H1 (cell line): ENCODE measurements at regions not wholly inside any gene's neighbourhood (a gene's known extent, or its start where the extent isn't known, plus 50 kb on each side); places are given as distances from the start of the nearest gene placed in this dataset.

ENCODE experiments used
- CTCF ChIA-PET: fragments of 300-600 bp; sonication (Branson Sonifier 250); formaldehyde crosslinking; loops from one replicate; lab custom pipeline; 2021; ENCODE audit not compliant: partially characterized antibody; lab: Charles Lee
- POLR2A ChIA-PET: fragments of 300-600 bp; sonication (Branson Sonifier 250); formaldehyde crosslinking; loops from one replicate; lab custom pipeline; 2021; ENCODE audit warnings: inconsistent platforms; ENCODE audit not compliant: partially characterized antibody; lab: Charles Lee
- DNase-seq, 2 experiments: peaks; one replicate each; pipeline versions ENCODE4 v3.0.0 to v3.0.0-alpha.2; 2010 to 2022; ENCODE audit warnings: low spot score in 2 of 2, low read depth in 1 of 2, mixed read lengths in 1 of 2
- FAIRE-seq: peaks from 2 replicates; lab custom pipeline; 2011; peaks lifted over from hg19 to GRCh38; lab: Jason Lieb, UNC
- H2AFZ ChIP-seq: 2 replicates; pipeline ENCODE4 v1.8.1; 2012; ENCODE audit warnings: low read length, inconsistent platforms
- H2AK5ac ChIP-seq: 2 replicates; pipeline ENCODE4 v1.6.1; 2013; ENCODE audit warnings: low read depth, low read length
- H2BK120ac ChIP-seq: replicated peaks from 2 replicates; pipeline ENCODE3; 2013; ENCODE audit warnings: low read depth, low read length, inconsistent platforms
- H2BK12ac ChIP-seq: 2 replicates; pipeline ENCODE4 v1.6.1; 2013; ENCODE audit warnings: low read depth, low read length
- H2BK15ac ChIP-seq: 2 replicates; pipeline ENCODE4 v1.6.1; 2013; ENCODE audit warnings: low read length
- H2BK20ac ChIP-seq: 2 replicates; pipeline ENCODE4 v1.6.1; 2013; ENCODE audit warnings: low read length
- H2BK5ac ChIP-seq: 2 replicates; pipeline ENCODE4 v1.6.1; 2013; ENCODE audit warnings: low read depth, low read length
- H3K14ac ChIP-seq: 2 replicates; pipeline ENCODE4 v1.6.1; 2013; ENCODE audit warnings: inconsistent platforms; ENCODE audit not compliant: insufficient read length
- H3K18ac ChIP-seq: 2 replicates; pipeline ENCODE4 v1.6.1; 2013; ENCODE audit warnings: low read length; ENCODE audit errors: extremely low read depth
- H3K23ac ChIP-seq: 2 replicates; pipeline ENCODE4 v1.6.1; 2013; ENCODE audit warnings: inconsistent platforms; ENCODE audit not compliant: insufficient read length
- H3K23me2 ChIP-seq: 2 replicates; pipeline ENCODE4 v1.6.1; 2013; ENCODE audit warnings: low read depth, low read length
- H3K27ac ChIP-seq: 2 replicates; pipeline ENCODE4 v1.6.1; 2011; ENCODE audit warnings: low read depth, low read length, inconsistent platforms
- H3K27me3 ChIP-seq, 4 experiments: replicated peaks in 1 of 4; 1 replicate in 1 of 4; 2 replicates in 3 of 4; pipeline versions ENCODE4 v1.6.1 to v1.8.1; 2011 to 2013; ENCODE audit warnings: low read length in 3 of 4, mild to moderate bottlenecking in 3 of 4, inconsistent platforms in 2 of 4, mixed read lengths in 2 of 4, moderate library complexity in 1 of 4; ENCODE audit not compliant: control insufficient read depth in 3 of 4, insufficient read depth in 3 of 4; ENCODE audit errors: extremely low read depth in 1 of 4
- H3K36me3 ChIP-seq, 4 experiments: 2 replicates each; pipeline versions ENCODE4 v1.6.1 to v1.8.1; 2011 to 2013; ENCODE audit warnings: mild to moderate bottlenecking in 4 of 4, low read length in 3 of 4, moderate library complexity in 2 of 4, control low read depth in 1 of 4, inconsistent platforms in 1 of 4; ENCODE audit not compliant: insufficient read depth in 4 of 4, control insufficient read depth in 2 of 4
- H3K4ac ChIP-seq: replicated peaks from 2 replicates; pipeline ENCODE3; 2013; ENCODE audit warnings: low read length, low read depth, mixed read lengths, inconsistent platforms; ENCODE audit not compliant: insufficient read length
- H3K4me1 ChIP-seq, 4 experiments: replicated peaks in 1 of 4; 1 replicate in 1 of 4; 2 replicates in 3 of 4; pipeline versions ENCODE4 v1.6.1 to v1.8.1; 2011 to 2013; ENCODE audit warnings: low read length in 3 of 4, inconsistent platforms in 2 of 4, mixed read lengths in 1 of 4; ENCODE audit not compliant: insufficient read depth in 4 of 4, control insufficient read depth in 3 of 4
- H3K4me2 ChIP-seq, 2 experiments: 2 replicates each; pipeline versions ENCODE4 v1.6.1 to v1.8.1; 2011 to 2013; ENCODE audit warnings: low read depth in 2 of 2, low read length in 2 of 2, control low read depth in 1 of 2, inconsistent platforms in 1 of 2, mild to moderate bottlenecking in 1 of 2; ENCODE audit not compliant: insufficient read depth in 1 of 2
- H3K4me3 ChIP-seq, 4 experiments: fragments of 200-600, 300-600 bp in 1 of 4; sonication (generic), shearing (Covaris generic), sonication (Bioruptor Twin) in 1 of 4; 2 replicates each; pipeline versions ENCODE4 v1.5.1 to v1.8.1; 2011 to 2016; ENCODE audit warnings: low read length in 4 of 4, low read depth in 3 of 4, control low read depth in 2 of 4, inconsistent platforms in 2 of 4, mild to moderate bottlenecking in 2 of 4, mixed read lengths in 1 of 4, moderate library complexity in 1 of 4; ENCODE audit not compliant: insufficient read depth in 2 of 4; ENCODE audit errors: extremely low read depth in 1 of 4
- H3K56ac ChIP-seq: replicated peaks from 2 replicates; pipeline ENCODE3; 2013; ENCODE audit warnings: low read depth, mild to moderate bottlenecking, mixed read lengths, low read length, inconsistent platforms; ENCODE audit not compliant: insufficient read length
- H3K79me1 ChIP-seq: 2 replicates; pipeline ENCODE4 v1.6.1; 2013; ENCODE audit warnings: low read depth, low read length, control low read depth
- H3K79me2 ChIP-seq, 2 experiments: 2 replicates each; pipeline versions ENCODE4 v1.6.1 to v1.8.1; 2012 to 2013; ENCODE audit warnings: low read length in 2 of 2, mild to moderate bottlenecking in 2 of 2, inconsistent platforms in 1 of 2; ENCODE audit not compliant: insufficient read depth in 2 of 2, control insufficient read depth in 1 of 2
- H3K9ac ChIP-seq, 4 experiments: replicated peaks in 1 of 4; 1 replicate in 1 of 4; 2 replicates in 3 of 4; pipeline versions ENCODE4 v1.6.1 to v1.8.1; 2011 to 2013; ENCODE audit warnings: low read depth in 3 of 4, low read length in 3 of 4, control low read depth in 2 of 4, mild to moderate bottlenecking in 2 of 4, moderate library complexity in 2 of 4, inconsistent platforms in 1 of 4; ENCODE audit errors: extremely low read depth in 1 of 4
- H3K9me3 ChIP-seq, 2 experiments: 2 replicates each; pipeline versions ENCODE4 v1.6.1 to v1.8.1; 2012 to 2013; ENCODE audit warnings: mild to moderate bottlenecking in 2 of 2, moderate library complexity in 2 of 2, control low read depth in 1 of 2, inconsistent platforms in 1 of 2, low read depth in 1 of 2, low read length in 1 of 2, mixed read lengths in 1 of 2; ENCODE audit not compliant: insufficient read depth in 2 of 2
- H4K20me1 ChIP-seq, 2 experiments: replicated peaks in 1 of 2; 2 replicates each; pipeline versions ENCODE3 to v1.8.1; 2011 to 2013; ENCODE audit warnings: inconsistent platforms in 2 of 2, low read length in 2 of 2, mild to moderate bottlenecking in 1 of 2; ENCODE audit not compliant: insufficient read depth in 2 of 2, control insufficient read depth in 1 of 2
- H4K5ac ChIP-seq: 2 replicates; pipeline ENCODE4 v1.6.1; 2013; ENCODE audit warnings: low read length, low read depth, mixed read lengths, inconsistent platforms; ENCODE audit not compliant: insufficient read length
- H4K8ac ChIP-seq: 2 replicates; pipeline ENCODE4 v1.8.0; 2013; ENCODE audit warnings: mild to moderate bottlenecking, moderate library complexity, low read length, inconsistent platforms; ENCODE audit not compliant: insufficient read depth; ENCODE audit errors: extremely low read depth
- H4K91ac ChIP-seq: replicated peaks from 2 replicates; pipeline ENCODE3; 2013; ENCODE audit warnings: low read length, mixed read lengths, inconsistent platforms; ENCODE audit not compliant: insufficient read length
- ATF2 ChIP-seq: IDR thresholded peaks from 2 replicates; pipeline ENCODE4 v1.6.1; 2012; ENCODE audit warnings: low read length, inconsistent platforms
- CHD1 ChIP-seq: IDR thresholded peaks from 2 replicates; pipeline ENCODE4 v1.6.1; 2012; ENCODE audit warnings: low read depth, low read length, improper control_type of control experiment
- E2F6 ChIP-seq: IDR thresholded peaks from 2 replicates; pipeline ENCODE4 v1.6.1; 2012; ENCODE audit warnings: inconsistent platforms
- EGR1 ChIP-seq: IDR thresholded peaks from 2 replicates; pipeline ENCODE4 v1.6.1; 2011; ENCODE audit warnings: low read depth, low read length, borderline replicate concordance
- GABPA ChIP-seq: IDR thresholded peaks from 2 replicates; pipeline ENCODE4 v1.6.1; 2011; ENCODE audit warnings: mild to moderate bottlenecking, low read length, moderate library complexity, borderline replicate concordance; ENCODE audit not compliant: insufficient read depth
- JUND ChIP-seq: IDR thresholded peaks from 2 replicates; pipeline ENCODE4 v1.6.1; 2011; ENCODE audit warnings: mild to moderate bottlenecking, improper control_type of control experiment, low read length
- MAFK ChIP-seq: IDR thresholded peaks from 2 replicates; pipeline ENCODE4 v1.6.1; 2012; ENCODE audit warnings: low read depth, mild to moderate bottlenecking, improper control_type of control experiment, low read length
- RAD21 ChIP-seq, 2 experiments: IDR thresholded peaks in 1 of 2; conservative IDR thresholded peaks in 1 of 2; 2 replicates each; pipeline ENCODE4 v1.6.1; 2011; ENCODE audit warnings: low read depth in 2 of 2, low read length in 2 of 2, improper control_type of control experiment in 1 of 2, inconsistent platforms in 1 of 2, mild to moderate bottlenecking in 1 of 2, moderate library complexity in 1 of 2
- RBBP5 ChIP-seq: IDR thresholded peaks from 2 replicates; pipeline ENCODE4 v1.7.1; 2012; ENCODE audit warnings: low read depth, mild to moderate bottlenecking, inconsistent platforms, low read length, moderate library complexity, borderline replicate concordance
- SIX5 ChIP-seq: IDR thresholded peaks from 2 replicates; pipeline ENCODE4 v1.6.1; 2011; ENCODE audit warnings: mild to moderate bottlenecking, low read depth, low read length
- WGBS, 2 experiments: shearing (Covaris generic) in 1 of 2; methylation state at CpG; one replicate each; pipeline versions ENCODE4 v1.1.6 to v1.1.7; 2013 to 2015; ENCODE audit warnings: low lambda C conversion rate in 2 of 2, mixed read lengths in 2 of 2, inconsistent platforms in 1 of 2, low coverage in 1 of 2, missing lambda C conversion rate in 1 of 2; ENCODE audit not compliant: insufficient replicate concordance in 2 of 2, insufficient coverage in 1 of 2, insufficient read length in 1 of 2; ENCODE audit errors: extremely low coverage in 1 of 2, missing lambda C conversion rate in 1 of 2; 5-methylcytosine and 5-hydroxymethylcytosine counted together

- no peak overlapping the region for H2AFZ ChIP-seq
- H3K23ac ChIP-seq = no peak overlapping the region
- no peak overlapping the region for H4K91ac ChIP-seq
- H3K56ac ChIP-seq = no peak overlapping the region
- no peak overlapping the region for H4K8ac ChIP-seq
- H3K18ac ChIP-seq = no peak overlapping the region
- no peak overlapping the region for H3K4me2 ChIP-seq
- no peak overlapping the region for H3K4me3 ChIP-seq
- H3K79me2 ChIP-seq = no peaks in the 10 kb centered on the region
- H3K27ac ChIP-seq = no peak overlapping the region
- FAIRE-seq (no peak), DNase-seq (no peak)
- TF ChIP-seq MAFK (no peak), RAD21 (IDR thresholded peaks at IDR 0.05 in 1 of 2, conservative IDR thresholded peaks at IDR 0.05 in 1 of 2; ENCODE audit: low read depth in 2 of 2, low read length in 2 of 2) (no peak), JUND (no peak), EGR1 (no peak), ATF2 (no peak), CHD1 (no peak), SIX5 (no peak), E2F6 (no peak), GABPA (no peak), RBBP5 (no peak)
- TF ChIP-seq, all 59 proteins: peak for 0
- Histone ChIP-seq H3K4me1 (no peaks in the 10 kb centered on the region), H3K79me1 (no peaks in the 10 kb centered on the region), H2AK5ac (no peak overlapping the region), H3K9me3 (peaks cover 3 to 6% of the 10 kb centered on the region in 2 experiments; a peak in 2 of 4 replicates), H3K27me3 (no peaks in the 10 kb centered on the region), H4K20me1 (no peaks in the 10 kb centered on the region), H3K14ac (no peak overlapping the region), H3K9ac (no peak overlapping the region), H2BK12ac (no peak overlapping the region), H3K4ac (no peak overlapping the region), H4K5ac (no peak overlapping the region), H3K36me3 (no peaks in the 10 kb centered on the region), H2BK15ac (no peak overlapping the region), H2BK5ac (no peak overlapping the region), H3K23me2 (no peaks in the 10 kb centered on the region; the same call in 1 of the 2 replicates), H2BK20ac (no peak overlapping the region), H2BK120ac (no peak overlapping the region)
- 90% methylated on average over 16 of the region's 16 CpGs; no CpG with 5 or more reads in 1 of the 2 experiments for WGBS, 2 experiments
- CTCF ChIA-PET = no interaction called here
- POLR2A ChIA-PET = no interaction called here
Observed at GRCh38 chr10:2083591-2083990, 346.3 kb upstream of the ADARB2 start.
